Neuronal stem cell (in vitro differentiated cells): ENCODE measurements at regions not wholly inside any gene's neighbourhood (a gene's known extent, or its start where the extent isn't known, plus 50 kb on each side); places are given as distances from the start of the nearest gene placed in this dataset.

Source experiments
- DNase-seq: peaks from one replicate; pipeline ENCODE4 v3.0.0-alpha.2; 2013; ENCODE audit warnings: low spot score
- H2AFZ ChIP-seq: one replicate; pipeline ENCODE4 v1.6.1; 2013; ENCODE audit warnings: mild to moderate bottlenecking, low read length, inconsistent platforms
- H2AK5ac ChIP-seq: 2 replicates; pipeline ENCODE4 v1.6.1; 2013; ENCODE audit warnings: low read depth, mild to moderate bottlenecking, inconsistent platforms, low read length, moderate library complexity, mixed read lengths
- H2BK120ac ChIP-seq: 2 replicates; pipeline ENCODE4 v1.6.1; 2013; ENCODE audit warnings: low read depth, mild to moderate bottlenecking, inconsistent platforms, low read length, moderate library complexity, mixed read lengths
- H2BK12ac ChIP-seq: one replicate; pipeline ENCODE4 v1.6.1; 2013; ENCODE audit warnings: low read length, inconsistent platforms
- H2BK15ac ChIP-seq: 2 replicates; pipeline ENCODE4 v1.6.1; 2013; ENCODE audit warnings: mild to moderate bottlenecking, low read length, inconsistent platforms, mixed read lengths
- H2BK5ac ChIP-seq: one replicate; pipeline ENCODE4 v1.6.1; 2013; ENCODE audit warnings: inconsistent platforms, mild to moderate bottlenecking, low read length, moderate library complexity
- H3K14ac ChIP-seq: one replicate; pipeline ENCODE4 v1.6.1; 2013; ENCODE audit warnings: low read length, inconsistent platforms
- H3K18ac ChIP-seq: 2 replicates; pipeline ENCODE4 v1.6.1; 2013; ENCODE audit warnings: low read length, inconsistent platforms
- H3K23ac ChIP-seq: 2 replicates; pipeline ENCODE4 v1.6.1; 2013; ENCODE audit warnings: low read depth, mild to moderate bottlenecking, mixed read lengths, low read length, inconsistent platforms; ENCODE audit not compliant: poor library complexity
- H3K27ac ChIP-seq: replicated peaks from 3 replicates; pipeline ENCODE4 v1.5.1; 2013; ENCODE audit warnings: low read length, inconsistent platforms
- H3K27me3 ChIP-seq, 3 experiments: 2 replicates each; pipeline ENCODE4 v1.6.1; 2013; ENCODE audit warnings: low read length in 3 of 3, mild to moderate bottlenecking in 2 of 3, inconsistent platforms in 1 of 3, low read depth in 1 of 3, mixed read lengths in 1 of 3, moderate library complexity in 1 of 3; ENCODE audit not compliant: control insufficient read depth in 3 of 3, insufficient read depth in 3 of 3
- H3K36me3 ChIP-seq, 2 donors: replicated peaks in 1 of 2; 2 replicates each; pipeline ENCODE4 v1.6.1; 2013; ENCODE audit warnings: low read length in 2 of 2; ENCODE audit not compliant: control insufficient read depth in 2 of 2, insufficient read depth in 2 of 2
- H3K4ac ChIP-seq: 2 replicates; pipeline ENCODE4 v1.6.1; 2013; ENCODE audit warnings: inconsistent platforms, mild to moderate bottlenecking, low read length, moderate library complexity
- H3K4me1 ChIP-seq, 2 donors: 1 replicate in 1 of 2; 2 replicates in 1 of 2; pipeline ENCODE4 v1.6.1; 2013; ENCODE audit warnings: low read length in 2 of 2, low read depth in 1 of 2; ENCODE audit not compliant: control insufficient read depth in 2 of 2, insufficient read depth in 1 of 2
- H3K4me2 ChIP-seq: one replicate; pipeline ENCODE4 v1.6.1; 2013; ENCODE audit warnings: mild to moderate bottlenecking, low read length, inconsistent platforms; ENCODE audit not compliant: insufficient read depth, poor library complexity, severe bottlenecking
- H3K4me3 ChIP-seq, 2 donors: 2 replicates each; pipeline ENCODE4 v1.5.1; 2013; ENCODE audit warnings: low read length in 2 of 2, mild to moderate bottlenecking in 2 of 2, inconsistent platforms in 1 of 2, moderate library complexity in 1 of 2
- H3K79me1 ChIP-seq: one replicate; pipeline ENCODE4 v1.6.1; 2013; ENCODE audit warnings: low read depth, mild to moderate bottlenecking, inconsistent platforms, low read length, moderate library complexity
- H3K9ac ChIP-seq: one replicate; pipeline ENCODE4 v1.6.1; 2013; ENCODE audit warnings: mild to moderate bottlenecking, low read depth, low read length, inconsistent platforms; ENCODE audit not compliant: poor library complexity
- H3K9me3 ChIP-seq, 2 donors: replicated peaks in 1 of 2; 2 replicates each; pipeline versions ENCODE3 to v1.6.1; 2013; ENCODE audit warnings: low read length in 2 of 2, mild to moderate bottlenecking in 2 of 2, inconsistent platforms in 1 of 2, low read depth in 1 of 2, mixed read lengths in 1 of 2, moderate library complexity in 1 of 2; ENCODE audit not compliant: control insufficient read depth in 2 of 2, insufficient read depth in 1 of 2
- H4K8ac ChIP-seq: one replicate; pipeline ENCODE4 v1.6.1; 2013; ENCODE audit warnings: low read depth, mild to moderate bottlenecking, inconsistent platforms, low read length, moderate library complexity
- H4K91ac ChIP-seq: one replicate; pipeline ENCODE4 v1.6.1; 2013; ENCODE audit warnings: low read length, low read depth, mild to moderate bottlenecking, inconsistent platforms; ENCODE audit not compliant: poor library complexity
- WGBS, 2 donors: extraction: QIAGEN DNeasy Blood & Tissue Kit; methylation state at CpG; one replicate each; pipeline ENCODE4 v1.1.7; 2013; ENCODE audit warnings: missing lambda C conversion rate in 2 of 2, mixed read lengths in 1 of 2; ENCODE audit not compliant: insufficient read length in 2 of 2, insufficient replicate concordance in 1 of 2; ENCODE audit errors: extremely low coverage in 2 of 2; 5-methylcytosine and 5-hydroxymethylcytosine counted together

- Histone ChIP-seq H2BK12ac (no peak overlapping the region), H3K23ac (no peak overlapping the region), H2BK120ac (no peak overlapping the region), H2AFZ (no peak overlapping the region), H2BK5ac (no peak overlapping the region), H3K27ac (no peak overlapping the region), H4K8ac (no peak overlapping the region), H3K9me3 (no peaks in the 10 kb centered on the region), H3K4me3 (no peak overlapping the region), H4K91ac (no peak overlapping the region), H2AK5ac (no peak overlapping the region), H3K18ac (no peak overlapping the region), H3K9ac (no peak overlapping the region), H3K36me3 (no peaks in the 10 kb centered on the region), H3K4me1 (no peaks in the 10 kb centered on the region), H2BK15ac (no peak overlapping the region), H3K79me1 (no peaks in the 10 kb centered on the region), H3K14ac (no peak overlapping the region), H3K4ac (no peak overlapping the region), H3K27me3 (no peaks in the 10 kb centered on the region), H3K4me2 (no peak overlapping the region)
- no peak for DNase-seq
- WGBS, 2 donors: no CpG with 5 or more reads among the region's 2 CpGs
These were observed 116.0 kb downstream of the MXRA5 start for GRCh38 chrX:3230496-3230895.

- Histone ChIP-seq H3K4me2 (no peak overlapping the region), H2AFZ (no peak overlapping the region), H4K91ac (no peak overlapping the region), H3K9me3 (no peaks in the 10 kb centered on the region), H3K36me3 (no peaks in the 10 kb centered on the region), H3K9ac (no peak overlapping the region), H3K27me3 (no peaks in the 10 kb centered on the region), H4K8ac (no peak overlapping the region), H3K27ac (no peak overlapping the region), H3K14ac (no peak overlapping the region), H2BK12ac (no peak overlapping the region), H3K23ac (no peak overlapping the region), H3K4me3 (no peak overlapping the region), H3K79me1 (no peaks in the 10 kb centered on the region), H3K18ac (no peak overlapping the region), H2AK5ac (no peak overlapping the region), H2BK15ac (no peak overlapping the region), H2BK120ac (no peak overlapping the region), H2BK5ac (no peak overlapping the region), H3K4me1 (no peaks in the 10 kb centered on the region), H3K4ac (no peak overlapping the region)
- WGBS, 2 donors: no CpG with 5 or more reads among the region's 1 CpG
- no peak for DNase-seq
These were observed 118.9 kb downstream of the MXRA5 start for GRCh38 chrX:3227526-3227925.

DNA sequence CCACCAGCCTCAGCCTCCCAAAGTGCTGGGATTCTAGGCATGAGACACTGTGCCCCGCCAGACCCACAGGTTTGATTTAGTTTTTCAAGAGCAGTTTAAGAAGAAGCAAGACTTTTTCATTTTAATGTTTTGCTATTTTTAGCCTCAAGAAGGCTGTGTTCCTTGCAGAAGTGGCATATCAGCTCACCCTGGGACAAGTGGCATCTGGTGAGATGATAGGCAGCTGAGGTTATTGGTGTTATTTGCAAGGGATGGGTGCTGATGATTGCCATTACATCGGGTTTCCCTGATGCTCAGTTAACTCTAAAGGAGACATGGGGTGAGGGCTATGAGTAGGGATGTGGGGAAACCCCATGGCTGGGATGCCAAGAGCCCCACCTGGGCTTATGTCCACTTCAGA lies 120.4 kb downstream of the MXRA5 start:
- H3K23ac ChIP-seq: no peak overlapping the region
- no peak overlapping the region for H3K27ac ChIP-seq
- H3K9me3 ChIP-seq: no peaks in the 10 kb centered on the region
- no peak overlapping the region for H3K4me2 ChIP-seq
- H3K18ac ChIP-seq: no peak overlapping the region
- H3K4me1 ChIP-seq: no peaks in the 10 kb centered on the region
- no peak overlapping the region for H3K9ac ChIP-seq
- no peak overlapping the region for H2BK120ac ChIP-seq
- no peak overlapping the region for H3K4me3 ChIP-seq
- H4K91ac ChIP-seq: no peak overlapping the region
- H3K4ac ChIP-seq: no peak overlapping the region
- WGBS, 2 donors: no CpG with 5 or more reads among the region's 2 CpGs
- no peak overlapping the region for H2AFZ ChIP-seq
- H2AK5ac ChIP-seq: no peak overlapping the region
- H3K27me3 ChIP-seq: no peaks in the 10 kb centered on the region
- no peak overlapping the region for H4K8ac ChIP-seq
- no peak overlapping the region for H2BK15ac ChIP-seq
- no peak for DNase-seq
- no peak overlapping the region for H2BK5ac ChIP-seq
- H3K14ac ChIP-seq: no peak overlapping the region
- H3K36me3 ChIP-seq: no peaks in the 10 kb centered on the region
- no peaks in the 10 kb centered on the region for H3K79me1 ChIP-seq
- no peak overlapping the region for H2BK12ac ChIP-seq

- H3K23ac ChIP-seq: no peak overlapping the region
- no peak overlapping the region for H3K14ac ChIP-seq
- H2BK15ac ChIP-seq: no peak overlapping the region
- H3K9me3 ChIP-seq: no peaks in the 10 kb centered on the region
- no peak overlapping the region for H3K18ac ChIP-seq
- H4K91ac ChIP-seq: no peak overlapping the region
- H2AFZ ChIP-seq: no peak overlapping the region
- H3K27ac ChIP-seq: no peak overlapping the region
- H3K27me3 ChIP-seq: no peaks in the 10 kb centered on the region
- no peak for DNase-seq
- no peak overlapping the region for H3K4me3 ChIP-seq
- H2AK5ac ChIP-seq: no peak overlapping the region
- H2BK5ac ChIP-seq: no peak overlapping the region
- H4K8ac ChIP-seq: no peak overlapping the region
- H3K79me1 ChIP-seq: no peaks in the 10 kb centered on the region
- no peak overlapping the region for H3K4ac ChIP-seq
- no peaks in the 10 kb centered on the region for H3K36me3 ChIP-seq
- no peak overlapping the region for H3K4me2 ChIP-seq
- H3K4me1 ChIP-seq: no peaks in the 10 kb centered on the region
- H2BK12ac ChIP-seq: no peak overlapping the region
- no peak overlapping the region for H2BK120ac ChIP-seq
- H3K9ac ChIP-seq: no peak overlapping the region
- no CpG with 5 or more reads among the region's 4 CpGs for WGBS, 2 donors
These were observed 124.8 kb downstream of the MXRA5 start for GRCh38 chrX:3221643-3222042.
